Calu3 (cell line): ENCODE measurements at regions not wholly inside any gene's neighbourhood (a gene's known extent, or its start where the extent isn't known, plus 50 kb on each side); places are given as distances from the start of the nearest gene placed in this dataset.

Experiments
- BruUV-seq: library from RNA; stranded (reverse); fragments of 400-500 nt; replicated peaks from 2 replicates; lab custom pipeline; 2021; lab: Mats Ljungman, UMichigan
- CTCF ChIA-PET: fragments of 300-600 bp; sonication (Branson Sonifier 250); formaldehyde crosslinking; loops from one replicate; lab custom pipeline; 2022; ENCODE audit warnings: antibody characterized with exemption; lab: Charles Lee
- DNase-seq: peaks from one replicate; pipeline ENCODE4 v3.0.0; 2022
- H3K27ac Mint-ChIP-seq: one replicate; pipeline ENCODE4 v1.8.0; 2022; ENCODE audit warnings: mixed read lengths; ENCODE audit not compliant: unreplicated experiment
- H3K27me3 Mint-ChIP-seq: one replicate; pipeline ENCODE4 v1.8.0; 2022; ENCODE audit warnings: mixed read lengths; ENCODE audit not compliant: unreplicated experiment
- H3K36me3 Mint-ChIP-seq: one replicate; pipeline ENCODE4 v1.8.0; 2022; ENCODE audit warnings: mild to moderate bottlenecking, moderate library complexity, mixed read lengths; ENCODE audit not compliant: insufficient read depth, unreplicated experiment
- H3K4me1 Mint-ChIP-seq: one replicate; pipeline ENCODE4 v1.8.0; 2022; ENCODE audit warnings: mild to moderate bottlenecking, low read depth, mixed read lengths; ENCODE audit not compliant: unreplicated experiment
- H3K4me3 Mint-ChIP-seq: one replicate; pipeline ENCODE4 v1.8.0; 2022; ENCODE audit warnings: mild to moderate bottlenecking, low read depth, moderate library complexity, mixed read lengths; ENCODE audit not compliant: unreplicated experiment
- H3K9me3 Mint-ChIP-seq: one replicate; pipeline ENCODE4 v1.8.0; 2022; ENCODE audit warnings: low read depth, mixed read lengths; ENCODE audit not compliant: unreplicated experiment
- intact Hi-C: fragments of 100-400 bp; cut with micrococcal nuclease; formaldehyde crosslinking; loops from one replicate; pipeline ENCODE4 v1.10.0; 2022; ENCODE audit not compliant: unreplicated experiment
- TF ChIP-seq, protein P1 (sequence below): fragments of 200-600 bp; IDR thresholded peaks from one replicate; pipeline ENCODE4 v1.8.0; 2022; ENCODE audit warnings: antibody characterized with exemption; ENCODE audit not compliant: unreplicated experiment

- H3K4me1 Mint-ChIP-seq: no peaks in the 10 kb centered on the region
- DNase-seq: peak; percentile 16
- no peaks in the 10 kb centered on the region for H3K9me3 Mint-ChIP-seq
- no peaks in the 10 kb centered on the region for H3K27me3 Mint-ChIP-seq
- H3K4me3 Mint-ChIP-seq: no peak overlapping the region
- H3K36me3 Mint-ChIP-seq: no peaks in the 10 kb centered on the region
- CTCF ChIA-PET: interaction anchor here (1.1 to 1.2 kb wide), 2 partner anchors 284 to 365 kb away, joined by 5 to 8 read pairs; no protein-coding TSS in a partner anchor
- intact Hi-C loops: loop anchor here (1.0 to 10.0 kb wide), 3 partner anchors 285 to 670 kb away; no protein-coding TSS in a partner anchor
- TF ChIP-seq, protein P1, sequence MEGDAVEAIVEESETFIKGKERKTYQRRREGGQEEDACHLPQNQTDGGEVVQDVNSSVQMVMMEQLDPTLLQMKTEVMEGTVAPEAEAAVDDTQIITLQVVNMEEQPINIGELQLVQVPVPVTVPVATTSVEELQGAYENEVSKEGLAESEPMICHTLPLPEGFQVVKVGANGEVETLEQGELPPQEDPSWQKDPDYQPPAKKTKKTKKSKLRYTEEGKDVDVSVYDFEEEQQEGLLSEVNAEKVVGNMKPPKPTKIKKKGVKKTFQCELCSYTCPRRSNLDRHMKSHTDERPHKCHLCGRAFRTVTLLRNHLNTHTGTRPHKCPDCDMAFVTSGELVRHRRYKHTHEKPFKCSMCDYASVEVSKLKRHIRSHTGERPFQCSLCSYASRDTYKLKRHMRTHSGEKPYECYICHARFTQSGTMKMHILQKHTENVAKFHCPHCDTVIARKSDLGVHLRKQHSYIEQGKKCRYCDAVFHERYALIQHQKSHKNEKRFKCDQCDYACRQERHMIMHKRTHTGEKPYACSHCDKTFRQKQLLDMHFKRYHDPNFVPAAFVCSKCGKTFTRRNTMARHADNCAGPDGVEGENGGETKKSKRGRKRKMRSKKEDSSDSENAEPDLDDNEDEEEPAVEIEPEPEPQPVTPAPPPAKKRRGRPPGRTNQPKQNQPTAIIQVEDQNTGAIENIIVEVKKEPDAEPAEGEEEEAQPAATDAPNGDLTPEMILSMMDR: peak; percentile 44
- no peak overlapping the region for H3K27ac Mint-ChIP-seq
- BruUV-seq: no TSS peak
Measured at GRCh38 chr2:41414486-41415230, 633.2 kb upstream of the PKDCC start.

DNA sequence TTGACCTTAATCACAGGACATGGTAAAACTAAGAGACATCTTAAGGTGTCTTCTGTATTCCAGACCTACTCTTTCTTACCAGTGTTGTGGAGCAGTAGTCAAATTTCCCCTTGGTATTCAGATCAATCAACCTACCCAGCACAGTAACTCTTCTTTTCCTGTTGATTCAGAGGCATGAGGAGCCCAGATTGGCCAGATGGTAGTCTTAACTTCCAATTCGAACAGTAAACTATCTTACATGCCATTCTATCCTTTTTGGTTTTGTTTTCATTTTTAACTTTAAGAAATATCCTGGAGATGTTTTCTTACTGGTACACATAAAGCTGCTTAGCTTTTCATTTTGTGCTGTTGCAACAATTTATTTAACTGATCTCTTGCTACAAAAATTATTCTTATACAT, 630.3 kb upstream of the PKDCC start:
- no peak for DNase-seq
- H3K4me1 Mint-ChIP-seq: no peaks in the 10 kb centered on the region
- H3K27ac Mint-ChIP-seq: no peak overlapping the region
- CTCF ChIA-PET: no interaction called here
- intact Hi-C loops: loop anchor here (10.0 kb wide), 1 partner anchor 667 kb away; no protein-coding TSS in a partner anchor
- no peaks in the 10 kb centered on the region for H3K27me3 Mint-ChIP-seq
- TF ChIP-seq, protein P1: no peak
- H3K9me3 Mint-ChIP-seq: no peaks in the 10 kb centered on the region
- BruUV-seq: no TSS peak
- H3K4me3 Mint-ChIP-seq: no peak overlapping the region
- no peaks in the 10 kb centered on the region for H3K36me3 Mint-ChIP-seq

GRCh38 chr2:41420219-41420618, 627.6 kb upstream of the PKDCC start:
- Mint-ChIP-seq H3K9me3 (no peaks in the 10 kb centered on the region), H3K4me3 (no peak overlapping the region), H3K27me3 (no peaks in the 10 kb centered on the region), H3K4me1 (no peaks in the 10 kb centered on the region), H3K27ac (no peak overlapping the region), H3K36me3 (no peaks in the 10 kb centered on the region)
- intact Hi-C loops: no loop called here
- TF ChIP-seq, protein P1: no peak
- BruUV-seq: no TSS peak
- CTCF ChIA-PET: no interaction called here
- no peak for DNase-seq

DNA sequence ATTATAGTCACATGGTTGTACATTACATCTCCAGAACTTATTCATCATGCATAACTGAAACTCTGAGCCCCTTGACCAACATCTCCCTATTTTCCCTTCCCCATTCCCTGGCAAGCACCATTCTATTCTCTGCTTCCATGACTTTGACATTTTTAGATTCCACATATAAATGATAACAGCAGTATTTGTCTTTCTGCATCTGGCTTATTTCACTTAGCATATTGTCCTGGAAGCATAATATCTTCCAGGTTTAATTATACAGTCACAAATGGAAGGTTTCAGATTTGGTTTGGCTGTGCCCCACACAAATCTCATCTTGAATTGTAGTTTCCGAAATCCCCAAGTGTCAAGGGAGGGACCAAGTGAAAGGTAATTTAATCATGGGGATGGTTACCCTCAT, 626.9 kb upstream of the PKDCC start:
- CTCF ChIA-PET: no interaction called here
- TF ChIP-seq, protein P1: no peak
- Mint-ChIP-seq H3K4me1 (no peaks in the 10 kb centered on the region), H3K27me3 (no peaks in the 10 kb centered on the region), H3K27ac (no peak overlapping the region), H3K4me3 (no peak overlapping the region), H3K36me3 (no peaks in the 10 kb centered on the region), H3K9me3 (no peaks in the 10 kb centered on the region)
- no TSS peak for BruUV-seq
- DNase-seq: no peak
- intact Hi-C loops: no loop called here
